ENCODE measurements at regions not wholly inside any gene's neighbourhood (a gene's known extent, or its start where the extent isn't known, plus 50 kb on each side); places are given as distances from the start of the nearest gene placed in this dataset.
"Not testable (repeated sequence)": the region's sequence is repeated elsewhere in the genome, so short reads cannot be mapped to it uniquely, and the experiment has no call there.

DNA sequence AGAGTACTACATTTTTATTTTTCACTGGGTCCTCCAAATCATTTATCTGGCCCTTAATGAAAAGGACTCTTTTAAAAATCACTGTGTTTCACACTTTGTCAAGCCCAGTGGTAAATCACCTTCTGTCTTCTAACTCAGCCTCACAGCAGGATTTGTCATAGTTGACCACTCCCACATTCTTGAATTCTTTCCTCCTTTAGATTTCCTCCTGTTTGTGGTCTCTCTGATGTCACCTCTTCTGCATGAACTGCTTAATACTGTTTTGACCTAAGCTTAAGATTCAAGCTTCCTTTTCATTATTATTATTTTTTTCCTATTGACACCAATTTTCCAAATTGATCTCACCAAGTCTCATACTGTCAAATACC lies 899.8 kb upstream of the MIR17HG start:
- DNase-seq: no peak

- DNase-seq: no peak
These were observed 898.9 kb upstream of the MIR17HG start for GRCh38 chr13:90448466-90449037.

- no peak for DNase-seq
These were observed 894.1 kb upstream of the MIR17HG start for GRCh38 chr13:90453342-90453741.

DNA sequence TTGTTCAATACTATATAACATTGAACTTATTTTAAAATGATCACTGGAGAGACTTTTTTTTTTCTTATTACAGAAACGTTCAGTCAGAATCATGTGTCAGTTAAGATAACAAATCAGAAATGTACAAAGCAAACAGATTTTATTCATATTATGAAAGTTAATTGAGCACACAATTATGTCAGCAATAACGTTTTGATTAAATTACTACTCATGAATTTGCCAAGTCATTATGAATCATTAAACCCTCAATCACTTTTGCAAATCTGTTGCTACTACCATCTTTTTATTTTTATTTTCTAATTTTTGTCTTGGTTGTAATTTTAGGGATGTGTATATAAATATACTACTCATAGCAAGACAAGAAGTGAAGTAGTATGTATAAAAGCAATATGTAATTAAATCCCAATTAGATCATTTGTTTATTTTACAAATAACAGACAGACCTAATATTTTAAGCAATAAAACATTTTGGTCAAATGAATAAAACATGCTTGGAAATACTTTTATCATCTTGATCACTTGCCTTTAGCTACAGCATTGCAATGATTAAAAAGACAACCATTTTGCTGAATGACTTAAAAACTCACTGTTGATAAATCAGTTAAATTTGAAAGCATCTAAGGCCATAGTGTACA lies 893.4 kb upstream of the MIR17HG start:
- DNase-seq: no peak

DNA sequence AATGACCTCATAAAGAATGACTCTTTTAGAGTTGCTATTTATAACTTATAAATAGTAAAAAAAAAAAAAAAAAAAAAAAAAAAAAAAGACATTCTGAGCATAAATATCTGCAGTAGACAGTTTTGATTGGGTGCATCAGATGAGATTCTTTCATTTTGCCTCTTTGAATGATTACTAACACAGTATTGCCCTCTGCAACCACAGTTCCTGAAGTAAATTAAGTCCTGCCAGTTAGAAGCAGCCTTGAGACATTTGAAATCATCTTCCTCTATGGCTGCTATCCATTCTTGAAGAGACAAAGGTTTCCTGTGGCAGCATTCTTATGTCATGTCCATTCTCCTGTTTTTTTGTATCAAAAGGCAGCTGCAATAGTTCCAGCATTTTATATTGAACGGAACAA lies 892.4 kb upstream of the MIR17HG start:
- no peak for DNase-seq

- no peak for DNase-seq
These were observed 891.7 kb upstream of the MIR17HG start for GRCh38 chr13:90455823-90456222.

- DNase-seq: no peak
These were observed 886.1 kb upstream of the MIR17HG start for GRCh38 chr13:90461398-90461797.

DNA sequence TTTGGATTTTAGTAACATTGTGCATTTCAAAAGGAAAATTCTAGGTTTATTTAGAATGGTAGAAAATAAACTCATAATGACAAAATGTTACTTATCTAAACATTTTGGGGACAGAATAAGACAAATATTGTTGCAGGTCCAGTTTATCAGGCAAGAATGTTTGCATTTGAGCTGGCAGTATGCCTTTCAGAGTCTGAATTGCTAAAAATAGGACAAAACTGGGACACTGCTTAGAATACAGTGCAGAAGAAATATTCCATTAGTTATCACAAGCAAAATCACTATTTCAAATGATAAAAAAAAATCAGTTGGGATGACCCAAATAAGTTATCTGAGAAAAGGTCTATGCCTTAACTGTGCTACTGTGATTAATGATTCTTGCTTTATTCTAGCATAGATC lies 870.3 kb upstream of the MIR17HG start:
- DNase-seq: no peak

DNA sequence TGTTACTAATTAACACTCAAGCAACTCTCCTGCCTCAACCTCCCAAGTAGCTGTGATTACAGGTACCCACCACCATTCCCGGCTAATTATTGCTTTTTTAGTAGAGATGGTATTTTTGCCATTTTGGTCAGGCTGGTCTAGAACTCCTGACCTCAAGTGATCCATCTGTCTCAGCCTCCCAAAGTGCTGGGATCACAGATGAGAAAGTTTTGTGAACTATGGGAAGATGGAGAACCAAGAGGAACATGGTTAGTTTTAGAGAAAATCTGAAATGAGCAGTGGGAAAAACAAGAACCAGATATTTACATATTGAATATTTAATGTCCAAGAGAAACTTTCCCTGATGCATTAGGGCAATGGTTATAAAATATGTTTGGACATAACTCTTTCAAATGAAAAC lies 863.6 kb upstream of the MIR17HG start:
- no peak for DNase-seq

DNA sequence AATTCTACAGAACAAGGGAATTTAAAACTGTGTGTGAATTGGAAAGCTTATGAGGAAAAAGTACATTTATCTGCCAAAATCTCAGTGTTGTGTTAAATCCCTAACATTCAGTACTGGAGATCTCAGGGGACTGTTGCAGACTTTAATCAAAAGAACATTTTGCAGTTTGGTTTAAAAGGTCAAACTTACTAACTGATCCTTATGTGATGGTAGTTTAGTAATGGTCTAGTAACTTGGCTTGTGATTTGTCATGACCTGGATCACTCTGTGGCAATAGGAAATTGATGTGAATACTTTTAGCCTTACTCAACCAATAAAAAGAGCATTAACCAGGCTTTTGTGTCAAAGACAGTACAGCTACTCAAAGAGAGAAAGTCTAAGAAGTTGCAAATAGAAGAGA lies 862.1 kb upstream of the MIR17HG start:
- no peak for DNase-seq

- no peak for DNase-seq
These were observed 854.6 kb upstream of the MIR17HG start for GRCh38 chr13:90492872-90493271.

DNA sequence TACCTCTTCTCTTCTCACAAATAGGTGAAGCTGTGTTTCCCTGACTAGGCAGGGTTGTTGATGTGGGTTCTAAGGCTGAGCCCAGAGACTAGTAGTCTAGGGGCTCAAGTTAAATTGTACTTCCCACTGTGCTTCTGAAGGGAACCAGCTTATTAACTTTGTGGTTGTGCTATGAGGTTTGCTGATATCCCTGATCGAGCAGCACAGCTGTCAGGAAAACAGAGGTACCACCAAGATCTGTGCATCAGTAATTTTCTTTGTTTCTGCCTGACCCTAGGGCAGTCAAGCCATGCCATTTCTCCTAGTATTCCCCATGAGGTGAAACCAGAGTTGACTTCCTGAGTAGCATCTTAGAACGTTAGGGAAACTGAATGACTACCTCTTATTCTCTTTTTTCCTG lies 853.8 kb upstream of the MIR17HG start:
- DNase-seq: no peak

GRCh38 chr13:90494849-90495248 lies 852.6 kb upstream of the MIR17HG start:
- not testable (repeated sequence) for DNase-seq

DNA sequence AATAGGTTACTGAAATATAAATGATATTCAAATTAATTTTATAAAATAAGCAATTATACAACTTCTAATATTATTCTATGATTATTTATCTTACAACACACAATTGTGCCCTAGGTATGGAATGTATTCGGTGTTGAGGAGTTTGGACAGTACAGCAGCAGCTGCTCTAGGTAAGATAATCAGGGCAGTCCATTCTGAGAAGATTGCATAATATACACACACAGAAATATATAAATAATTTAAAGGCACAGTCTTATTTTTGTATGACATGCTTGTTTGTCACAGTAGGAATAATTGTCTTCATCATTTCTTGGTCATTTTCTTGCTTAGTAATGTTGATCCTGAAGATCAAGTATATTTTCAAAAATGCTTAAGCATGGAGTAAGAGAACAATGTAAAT lies 849.4 kb upstream of the MIR17HG start:
- DNase-seq: no peak

DNA sequence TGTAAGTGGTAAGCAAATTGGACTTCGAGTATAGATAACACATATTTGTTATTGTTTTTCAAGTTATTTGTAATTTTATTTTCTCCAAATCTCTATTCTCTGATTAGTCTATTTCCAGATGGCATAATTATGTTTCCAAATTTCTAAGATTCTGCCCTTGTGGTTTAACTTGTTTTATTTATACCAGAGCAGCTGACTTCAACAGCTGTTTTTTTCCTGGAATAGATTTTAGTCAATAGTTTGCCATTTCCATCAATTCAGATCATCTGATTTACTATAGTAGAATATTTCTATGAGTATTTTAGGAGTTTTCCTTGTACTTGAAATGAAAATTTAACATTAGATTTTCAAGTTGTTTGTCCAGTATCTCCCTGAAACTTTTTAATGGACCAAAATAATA lies 848.7 kb upstream of the MIR17HG start:
- no peak for DNase-seq

- no peak for DNase-seq
These were observed 846.9 kb upstream of the MIR17HG start for GRCh38 chr13:90500569-90500968.

DNA sequence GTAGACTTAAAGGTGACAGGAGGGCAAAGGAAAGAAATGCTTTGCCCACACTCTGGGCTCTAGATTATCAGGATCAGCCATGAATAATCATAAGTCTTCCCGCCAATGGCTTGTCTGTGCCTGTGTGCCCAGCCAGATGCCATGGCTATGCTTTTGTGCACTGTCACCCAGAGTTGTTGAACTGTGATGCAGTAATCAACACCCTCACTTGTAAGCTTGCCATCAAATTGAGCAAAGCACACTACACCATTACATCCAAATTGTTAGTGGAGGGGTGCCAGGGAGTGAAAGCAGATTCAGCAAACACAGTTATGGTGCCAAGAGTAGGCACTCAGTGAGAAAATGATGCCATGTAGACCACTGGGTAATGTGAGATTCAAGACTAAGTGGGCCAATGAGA lies 845.3 kb upstream of the MIR17HG start:
- DNase-seq: no peak

DNA sequence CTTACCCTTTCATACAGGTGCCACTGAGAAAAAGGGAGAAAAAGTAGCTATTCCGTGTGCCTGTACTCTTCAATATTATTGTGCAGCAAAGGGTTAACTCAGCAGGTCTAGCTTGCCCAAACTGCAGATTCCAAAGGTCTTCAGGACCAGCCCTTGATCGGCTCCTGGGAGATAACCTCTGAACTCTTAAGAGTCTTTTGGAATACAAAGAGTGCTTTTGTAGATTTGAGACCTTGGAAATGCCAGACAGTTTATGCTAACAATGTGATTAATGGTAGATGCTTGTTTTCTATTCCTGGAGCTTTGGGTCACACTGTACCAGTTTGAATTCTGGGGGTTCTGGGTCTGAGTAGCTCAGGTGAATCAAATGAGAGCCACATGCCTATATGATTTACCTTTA lies 844.7 kb upstream of the MIR17HG start:
- no peak for DNase-seq

DNA sequence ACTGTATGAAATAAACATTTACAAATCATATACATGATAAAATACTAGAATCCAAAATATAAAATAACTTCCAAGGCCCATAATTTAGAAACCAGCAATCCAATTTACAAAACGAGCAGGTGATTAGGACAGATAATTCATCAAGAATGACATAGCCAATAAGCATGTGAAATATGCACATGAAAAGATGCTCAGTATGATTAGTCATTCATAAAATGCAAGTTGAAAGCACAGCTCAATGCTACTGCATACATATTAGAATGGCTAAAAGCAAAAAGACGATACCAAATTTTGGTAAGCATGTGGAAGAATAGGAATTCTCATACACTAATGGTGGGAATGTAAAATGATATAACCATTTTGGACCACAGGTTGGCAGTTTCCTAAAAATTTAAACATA lies 837.2 kb upstream of the MIR17HG start:
- no peak for DNase-seq

DNA sequence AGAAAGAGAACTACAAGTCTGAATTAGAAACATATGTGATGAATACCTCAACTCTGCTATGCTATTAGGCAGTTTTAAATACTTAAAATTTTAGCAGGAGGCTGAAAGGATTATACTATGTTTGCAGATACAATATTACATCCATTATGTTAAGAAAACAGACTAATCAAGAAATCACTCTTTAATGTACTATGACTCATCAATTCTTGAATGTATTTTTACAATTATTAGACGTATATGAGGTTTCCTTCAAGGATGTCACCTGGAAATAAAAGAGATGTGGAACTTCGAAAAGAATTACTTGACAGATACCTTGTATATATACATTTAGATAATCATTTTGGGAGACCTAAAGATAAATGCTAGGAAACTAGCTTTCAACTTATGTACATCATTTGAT lies 835.6 kb upstream of the MIR17HG start:
- no peak for DNase-seq

DNA sequence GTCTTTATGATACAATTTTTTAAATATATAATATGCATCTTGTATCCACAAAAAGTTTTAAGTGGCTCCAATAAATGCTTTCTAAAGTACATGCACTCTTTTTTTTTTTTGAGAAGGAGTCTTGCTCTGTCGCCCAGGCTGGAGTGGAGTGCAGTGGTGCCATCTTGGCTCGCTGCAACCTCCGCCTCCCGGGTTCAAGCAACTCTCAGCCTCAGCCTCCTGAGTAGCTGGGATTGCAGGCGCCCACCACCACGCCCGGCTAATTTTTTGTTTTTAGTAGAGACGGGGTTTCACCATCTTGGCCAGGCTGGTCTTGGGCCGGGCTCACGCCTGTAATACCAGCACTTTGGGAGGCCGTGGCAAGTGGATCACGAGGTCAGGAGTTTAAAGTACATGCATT lies 832.8 kb upstream of the MIR17HG start:
- DNase-seq: not testable (repeated sequence)

GRCh38 chr13:90518417-90518816 lies 829.1 kb upstream of the MIR17HG start:
- DNase-seq: no peak

- no peak for DNase-seq
These were observed 828.3 kb upstream of the MIR17HG start for GRCh38 chr13:90519157-90519556.

GRCh38 chr13:90526711-90527110 lies 820.8 kb upstream of the MIR17HG start:
- DNase-seq: peak; percentile 32

DNA sequence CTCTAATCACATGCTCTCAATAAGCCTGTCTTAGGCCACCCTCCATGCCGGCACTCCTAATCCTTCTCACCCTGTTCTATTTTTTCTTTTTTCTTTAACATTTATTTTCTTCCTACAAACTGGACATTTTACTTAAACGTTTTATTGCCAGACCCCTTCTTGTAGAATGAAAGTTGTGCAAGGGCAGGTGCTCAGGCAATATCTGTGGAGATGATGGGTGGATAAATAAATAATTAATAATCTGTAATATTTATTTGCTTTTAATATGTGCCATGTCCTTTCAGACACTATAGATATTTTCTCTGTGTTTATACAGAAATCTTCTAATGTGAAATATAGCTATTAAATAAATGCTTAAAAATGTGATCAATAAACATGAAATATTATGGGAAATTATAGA lies 815.7 kb upstream of the MIR17HG start:
- no peak for DNase-seq
